Mucosa of rectum (tissue), 2 donors: ENCODE measurements at regions not wholly inside any gene's neighbourhood (a gene's known extent, or its start where the extent isn't known, plus 50 kb on each side); places are given as distances from the start of the nearest gene placed in this dataset.

Experiments
- H3K27ac ChIP-seq, 2 donors: one replicate each; pipeline ENCODE4 v1.7.0; 2013; ENCODE audit warnings: inconsistent platforms in 2 of 2, low read depth in 2 of 2, low read length in 2 of 2
- H3K27me3 ChIP-seq, 2 donors: one replicate each; pipeline ENCODE4 v1.7.0; 2013; ENCODE audit warnings: low read length in 2 of 2; ENCODE audit not compliant: control insufficient read depth in 2 of 2, insufficient read depth in 2 of 2
- H3K36me3 ChIP-seq, 2 donors: one replicate each; pipeline ENCODE4 v1.7.0; 2013; ENCODE audit warnings: low read length in 2 of 2; ENCODE audit not compliant: control insufficient read depth in 2 of 2, insufficient read depth in 2 of 2
- H3K4me1 ChIP-seq, 2 donors: one replicate each; pipeline ENCODE4 v1.7.0; 2013; ENCODE audit warnings: low read length in 2 of 2, mild to moderate bottlenecking in 1 of 2; ENCODE audit not compliant: control insufficient read depth in 2 of 2, insufficient read depth in 2 of 2
- H3K4me3 ChIP-seq, 2 donors: one replicate each; pipeline ENCODE4 v1.7.0; 2013; ENCODE audit warnings: low read length in 2 of 2
- H3K9ac ChIP-seq, 2 donors: one replicate each; pipeline ENCODE4 v1.7.0; 2013; ENCODE audit warnings: low read length in 2 of 2, low read depth in 1 of 2, mild to moderate bottlenecking in 1 of 2
- H3K9me3 ChIP-seq, 2 donors: one replicate each; pipeline ENCODE4 v1.7.0; 2013; ENCODE audit warnings: low read length in 2 of 2; ENCODE audit not compliant: control insufficient read depth in 2 of 2
- donor health status: healthy.
- donor health status: Normal muscosa, but diverticular disease.

DNA sequence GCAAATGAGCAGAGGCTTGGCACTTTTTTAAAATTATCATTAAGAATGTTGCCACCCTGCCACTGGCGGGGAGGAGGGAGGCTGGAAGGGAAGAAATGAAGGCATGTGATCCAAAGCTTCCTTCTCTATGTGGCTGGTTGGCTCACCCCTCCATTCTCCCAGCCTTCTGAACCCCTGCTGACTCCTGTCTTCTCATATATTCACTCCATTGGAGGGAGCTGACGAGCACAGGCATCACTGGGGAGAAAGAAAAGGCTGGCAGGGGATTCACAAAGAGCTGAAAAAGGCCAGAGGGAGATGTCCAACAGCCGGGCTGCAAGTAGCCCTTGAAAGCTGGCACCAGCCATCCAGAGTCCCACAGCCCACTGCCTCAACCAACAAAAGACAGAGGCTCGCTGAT is 495.6 kb downstream of the BCOR start:
- Histone ChIP-seq H3K9ac (no peak overlapping the region), H3K36me3 (no peaks in the 10 kb centered on the region), H3K4me1 (no peaks in the 10 kb centered on the region), H3K4me3 (no peak overlapping the region), H3K9me3 (peaks cover 0 to 3% of the 10 kb centered on the region in 2 donors), H3K27ac (no peak overlapping the region), H3K27me3 (peaks cover 2% of the 10 kb centered on the region in 2 donors)

DNA sequence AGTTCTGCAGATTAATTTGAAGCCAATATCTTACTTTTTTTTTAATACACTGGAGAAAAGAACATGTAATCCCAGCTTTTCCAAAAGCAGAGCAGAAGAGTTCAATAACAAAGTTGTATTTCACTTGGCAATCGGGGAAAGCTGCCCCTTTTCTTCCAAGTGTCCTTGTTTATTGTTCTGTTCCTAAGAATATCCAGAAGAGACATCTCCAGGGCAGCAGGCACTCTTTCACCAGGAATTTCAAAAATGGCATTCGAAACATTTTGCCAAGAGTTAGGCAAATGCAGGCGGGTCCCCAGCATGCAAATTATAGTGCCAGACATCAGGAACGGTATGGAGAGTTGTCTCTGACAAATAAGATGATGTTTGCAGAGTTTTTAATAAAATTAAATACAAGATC is 494.5 kb downstream of the BCOR start:
- Histone ChIP-seq H3K36me3 (no peaks in the 10 kb centered on the region), H3K4me1 (no peaks in the 10 kb centered on the region), H3K27ac (no peak overlapping the region), H3K27me3 (peaks cover 2 to 4% of the 10 kb centered on the region in 2 donors), H3K4me3 (no peak overlapping the region), H3K9me3 (peaks cover 0 to 3% of the 10 kb centered on the region in 2 donors), H3K9ac (no peak overlapping the region)

DNA sequence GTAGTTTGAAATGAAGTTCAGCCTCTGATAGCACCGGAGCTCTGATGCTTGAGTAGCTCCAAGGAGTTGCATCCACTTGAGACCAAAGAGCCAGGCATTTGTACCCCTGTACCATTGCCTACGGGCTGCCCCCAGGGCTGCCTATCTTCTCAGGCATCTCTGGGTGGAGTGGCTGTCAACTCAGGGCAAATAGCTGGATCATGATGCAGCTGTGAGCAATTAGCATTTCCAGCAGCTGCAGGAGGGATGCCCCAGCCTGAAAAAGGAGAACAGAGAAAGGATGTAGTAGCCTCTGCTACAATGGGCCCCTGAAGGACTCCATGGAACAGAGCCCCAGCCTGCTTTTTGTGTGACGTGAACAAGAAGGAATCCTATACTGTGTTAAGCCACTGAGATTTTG is 492.6 kb downstream of the BCOR start:
- Histone ChIP-seq H3K4me1 (no peaks in the 10 kb centered on the region), H3K27me3 (peaks cover 0 to 4% of the 10 kb centered on the region in 2 donors), H3K36me3 (no peaks in the 10 kb centered on the region), H3K27ac (no peak overlapping the region), H3K9me3 (peaks cover 0 to 3% of the 10 kb centered on the region in 2 donors), H3K4me3 (no peak overlapping the region), H3K9ac (no peak overlapping the region)

DNA sequence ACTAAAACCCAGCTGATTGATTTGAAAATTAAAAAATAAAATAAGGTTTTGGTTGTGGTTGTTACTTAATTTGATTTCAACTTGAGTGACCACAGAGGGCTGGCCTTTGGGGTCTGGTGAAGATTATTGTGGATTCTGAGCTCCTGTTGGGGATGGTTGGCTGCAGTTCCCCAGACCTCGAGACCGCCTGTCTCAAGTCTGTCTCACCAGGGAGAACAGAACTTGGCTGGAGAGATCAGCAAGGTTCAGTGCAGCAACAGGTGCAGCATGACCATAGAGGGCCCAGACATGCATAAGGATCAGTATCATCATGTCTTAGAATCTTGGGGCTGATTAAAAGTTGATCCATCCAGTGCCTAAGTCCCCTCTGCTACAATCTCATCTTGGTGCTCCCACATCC is 491.9 kb downstream of the BCOR start:
- H3K4me3 ChIP-seq, result no peak overlapping the region
- H3K27ac ChIP-seq, result no peak overlapping the region
- no peak overlapping the region for H3K9ac ChIP-seq
- no peaks in the 10 kb centered on the region for H3K36me3 ChIP-seq
- H3K27me3 ChIP-seq, result peaks cover 0 to 4% of the 10 kb centered on the region in 2 donors
- H3K4me1 ChIP-seq, result no peaks in the 10 kb centered on the region
- peaks cover 0 to 3% of the 10 kb centered on the region in 2 donors for H3K9me3 ChIP-seq

DNA sequence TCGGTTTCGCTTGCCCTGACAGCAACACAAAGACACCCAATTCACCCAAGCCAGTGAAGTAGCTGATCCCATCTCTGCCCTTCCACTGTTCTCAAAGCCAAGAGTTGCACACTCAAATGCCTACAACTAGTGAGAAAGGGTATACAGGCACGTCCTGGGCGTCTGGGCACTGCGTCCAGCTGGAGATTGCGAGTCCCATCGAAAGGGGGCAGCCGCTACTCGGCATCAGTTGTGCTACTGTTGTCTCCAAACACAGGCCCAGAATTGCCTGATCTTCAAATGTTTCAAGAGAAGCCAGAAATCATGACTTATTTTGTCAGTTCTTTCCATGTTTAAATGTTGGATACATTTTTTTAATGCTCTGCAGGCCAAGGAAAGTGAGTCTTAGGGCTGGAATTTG is 487.8 kb downstream of the BCOR start:
- no peak overlapping the region for H3K9ac ChIP-seq
- peaks cover 3 to 13% of the 10 kb centered on the region in 2 donors for H3K27me3 ChIP-seq
- peaks cover 0 to 3% of the 10 kb centered on the region in 2 donors for H3K9me3 ChIP-seq
- peaks cover 2 to 3% of the 10 kb centered on the region in 2 donors for H3K4me1 ChIP-seq
- no peak overlapping the region for H3K4me3 ChIP-seq
- H3K27ac ChIP-seq, result no peak overlapping the region
- H3K36me3 ChIP-seq, result no peaks in the 10 kb centered on the region

DNA sequence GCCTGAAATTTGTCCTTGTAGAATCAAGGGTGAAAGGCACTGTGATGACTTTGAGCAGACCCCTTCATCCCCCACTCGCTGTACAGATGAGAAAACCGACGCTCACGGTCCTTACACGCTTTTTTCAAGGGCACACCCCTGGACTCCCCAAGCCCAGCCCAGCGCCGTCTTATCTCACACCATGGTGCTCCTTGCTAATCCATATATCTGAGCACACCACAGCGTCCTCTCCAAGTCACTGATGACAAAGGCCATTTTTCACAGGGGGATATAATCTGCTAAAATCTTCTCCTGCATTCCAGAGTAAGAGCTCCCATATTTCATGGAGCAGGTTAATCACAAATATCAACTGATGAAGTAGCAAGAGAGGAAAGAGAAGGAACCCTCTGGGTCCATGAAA is 486.3 kb downstream of the BCOR start:
- Histone ChIP-seq H3K9me3 (peaks cover 0 to 3% of the 10 kb centered on the region in 2 donors), H3K4me1 (peaks cover 2 to 3% of the 10 kb centered on the region in 2 donors), H3K27ac (no peak overlapping the region), H3K9ac (no peak overlapping the region), H3K4me3 (no peak overlapping the region), H3K27me3 (peaks cover 3 to 14% of the 10 kb centered on the region in 2 donors), H3K36me3 (no peaks in the 10 kb centered on the region)

DNA sequence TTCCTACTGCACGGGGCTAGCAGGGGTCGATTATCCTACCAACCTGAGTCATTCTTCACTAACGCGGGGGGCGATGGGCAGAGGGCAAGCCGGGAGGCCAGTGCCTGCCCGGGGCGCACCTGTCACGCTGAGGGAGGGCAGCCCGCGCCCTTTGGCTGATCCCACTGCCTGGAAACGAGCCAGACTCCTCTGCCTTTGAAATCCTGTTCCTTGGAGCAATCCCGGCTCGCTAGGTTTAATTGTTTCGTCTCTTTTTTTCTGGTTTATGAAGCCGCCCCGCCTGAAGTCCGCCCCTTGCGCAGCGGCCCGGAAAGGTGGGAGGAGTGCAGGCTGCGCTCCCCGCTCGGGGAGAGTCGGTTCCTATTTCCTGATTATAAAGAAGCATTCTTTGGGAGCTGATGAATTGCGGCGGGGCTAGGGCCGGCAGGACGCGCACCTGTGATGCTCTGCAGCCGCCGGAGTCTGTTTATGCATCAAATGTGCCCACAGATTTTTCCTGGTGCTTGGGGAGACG is 484.2 kb downstream of the BCOR start:
- no peaks in the 10 kb centered on the region for H3K36me3 ChIP-seq
- H3K9ac ChIP-seq, result no peak overlapping the region
- H3K27ac ChIP-seq, result peak overlapping the region in 1 of 2 donors; percentile 21
- H3K4me3 ChIP-seq, result peak overlapping the region in 1 of 2 donors; percentile 39
- H3K27me3 ChIP-seq, result peaks cover 9 to 10% of the 10 kb centered on the region in 2 donors
- no peaks in the 10 kb centered on the region for H3K9me3 ChIP-seq
- H3K4me1 ChIP-seq, result peaks cover 2 to 3% of the 10 kb centered on the region in 2 donors

DNA sequence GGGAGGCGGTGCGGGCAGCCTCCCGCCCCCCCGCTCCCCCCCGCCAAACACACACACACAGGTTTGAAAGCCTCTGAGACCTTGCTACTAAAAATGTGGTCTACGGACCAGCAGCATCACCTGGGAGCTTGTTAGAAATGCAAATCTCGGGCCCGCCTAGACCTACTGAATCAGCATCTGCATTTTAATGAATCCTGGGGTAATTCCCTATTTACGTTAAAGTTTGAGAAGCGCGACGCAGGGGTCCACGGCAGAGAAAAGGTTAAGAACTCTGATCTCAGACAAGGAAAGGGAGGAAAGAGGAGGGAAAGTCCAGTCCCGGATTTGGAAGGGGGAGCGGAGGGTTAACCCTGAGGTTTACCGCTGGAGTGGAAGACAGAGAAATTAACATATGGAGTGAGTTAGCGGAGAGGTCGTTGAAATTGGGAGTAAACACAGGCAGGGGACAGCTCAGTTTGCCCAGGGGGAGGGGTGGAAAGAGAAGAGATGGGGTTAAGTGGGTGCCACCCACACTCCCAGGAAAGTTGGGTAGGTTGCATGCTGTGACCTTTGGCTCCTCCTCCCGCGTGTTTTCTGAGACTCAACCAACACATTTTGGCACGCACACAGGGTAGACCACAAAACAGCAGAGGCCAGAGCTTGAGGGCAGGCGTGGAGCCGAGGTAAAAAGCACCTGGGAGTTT is 483.6 kb downstream of the BCOR start:
- peak overlapping the region in 1 of 2 donors; percentile 21 for H3K27ac ChIP-seq
- peak overlapping the region in 1 of 2 donors; percentile 39 for H3K4me3 ChIP-seq
- H3K9ac ChIP-seq, result no peak overlapping the region
- peaks cover 9 to 10% of the 10 kb centered on the region in 2 donors for H3K27me3 ChIP-seq
- H3K9me3 ChIP-seq, result no peaks in the 10 kb centered on the region
- H3K4me1 ChIP-seq, result peaks cover 2 to 3% of the 10 kb centered on the region in 2 donors
- no peaks in the 10 kb centered on the region for H3K36me3 ChIP-seq

DNA sequence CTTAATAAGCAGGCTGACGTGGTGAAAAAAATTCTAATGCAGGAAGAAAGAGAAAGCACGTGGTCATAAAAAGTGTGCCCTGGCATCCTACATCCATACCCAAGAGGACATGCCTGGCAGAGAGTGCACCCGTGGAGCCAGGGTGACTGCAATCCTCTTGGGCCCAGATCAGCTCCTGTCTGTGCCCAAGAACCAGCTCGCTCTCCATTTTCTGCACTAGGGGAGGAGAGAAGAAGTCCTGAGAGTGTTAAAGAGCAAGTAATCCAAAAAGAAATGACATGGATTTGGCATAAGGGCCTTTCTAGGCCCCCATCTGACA is 483.1 kb downstream of the BCOR start:
- H3K4me3 ChIP-seq, result peak overlapping the region in 1 of 2 donors; percentile 39
- no peaks in the 10 kb centered on the region for H3K36me3 ChIP-seq
- H3K4me1 ChIP-seq, result peaks cover 2 to 3% of the 10 kb centered on the region in 2 donors
- peaks cover 10 to 13% of the 10 kb centered on the region in 2 donors for H3K27me3 ChIP-seq
- no peaks in the 10 kb centered on the region for H3K9me3 ChIP-seq
- H3K9ac ChIP-seq, result no peak overlapping the region
- no peak overlapping the region for H3K27ac ChIP-seq

DNA sequence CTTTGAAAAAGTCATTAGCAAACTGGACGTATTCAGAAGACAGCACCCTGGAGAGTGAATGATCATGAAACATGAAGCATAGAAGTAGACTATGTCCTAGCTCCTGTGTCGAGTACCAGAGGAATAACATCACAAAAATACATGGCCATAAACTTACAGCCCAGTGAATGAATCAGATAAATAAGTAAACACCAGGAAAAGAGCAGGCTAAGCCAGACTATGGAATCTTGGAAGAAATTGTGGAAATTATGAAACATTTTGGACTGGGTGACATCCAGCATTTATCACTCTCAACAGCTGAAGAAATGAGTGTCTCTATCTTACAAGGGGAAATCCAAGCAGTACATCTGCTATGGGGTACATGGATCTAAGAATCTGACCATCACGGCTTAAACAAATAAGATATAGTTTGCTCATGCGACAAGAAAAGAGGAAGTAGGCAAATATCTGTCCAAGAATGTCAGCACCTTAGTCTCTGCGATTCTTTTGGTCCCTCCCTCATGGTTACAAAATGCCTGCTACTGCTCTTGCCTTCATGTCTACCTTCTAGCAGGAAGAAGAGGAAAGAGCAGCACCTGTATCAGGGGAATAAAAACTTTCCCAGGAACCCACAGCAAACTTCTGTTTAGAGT is 481.5 kb downstream of the BCOR start:
- H3K9ac ChIP-seq, result no peak overlapping the region
- H3K27ac ChIP-seq, result no peak overlapping the region
- peaks cover 2 to 3% of the 10 kb centered on the region in 2 donors for H3K4me1 ChIP-seq
- H3K4me3 ChIP-seq, result no peak overlapping the region
- H3K36me3 ChIP-seq, result no peaks in the 10 kb centered on the region
- H3K27me3 ChIP-seq, result peaks cover 10 to 16% of the 10 kb centered on the region in 2 donors
- peaks cover 0 to 2% of the 10 kb centered on the region in 2 donors for H3K9me3 ChIP-seq
